Omental fat pad (tissue), 3 donors: ENCODE measurements at regions not wholly inside any gene's neighbourhood (a gene's known extent, or its start where the extent isn't known, plus 50 kb on each side); places are given as distances from the start of the nearest gene placed in this dataset.

ENCODE experiments used
- ATAC-seq: fragments of 150-250 bp; one replicate; pipeline ENCODE4 v1.9.1; 2016; ENCODE audit warnings: mild to moderate bottlenecking, moderate library complexity; ENCODE audit not compliant: low FRiP score
- DNase-seq: peaks from one replicate; pipeline ENCODE4 v3.0.0-alpha.2; 2019; ENCODE audit warnings: low spot score
- CTCF ChIP-seq, 3 donors: fragments of 450-650 bp; IDR thresholded peaks; one replicate each; pipeline ENCODE4 v1.5.1; 2016 to 2017; ENCODE audit warnings: antibody characterized with exemption in 3 of 3, mild to moderate bottlenecking in 3 of 3, moderate library complexity in 2 of 3

- no peak for ATAC-seq
- DNase-seq, result no peak
- TF ChIP-seq CTCF (IDR thresholded peaks at IDR 0.05), result no peak
These were observed 576.2 kb downstream of the TUSC7 start for GRCh38 chr3:117285737-117286136.

- TF ChIP-seq CTCF (IDR thresholded peaks at IDR 0.05), result no peak
- no peak for DNase-seq
- ATAC-seq, result no peak
These were observed 576.9 kb downstream of the TUSC7 start for GRCh38 chr3:117286488-117286887.

- no peak for TF ChIP-seq CTCF (IDR thresholded peaks at IDR 0.05)
- ATAC-seq (no peak), DNase-seq (no peak)
These were observed 578.0 kb downstream of the TUSC7 start for GRCh38 chr3:117287602-117288001.

GRCh38 chr3:117291476-117291875 lies 581.9 kb downstream of the TUSC7 start:
- DNase-seq (no peak), ATAC-seq (no peak)
- TF ChIP-seq CTCF (IDR thresholded peaks at IDR 0.05), result no peak

- ATAC-seq (no peak), DNase-seq (no peak)
- no peak for TF ChIP-seq CTCF (IDR thresholded peaks at IDR 0.05)
These were observed 587.5 kb downstream of the TUSC7 start for GRCh38 chr3:117297065-117297464.

GRCh38 chr3:117297541-117297940 lies 588.0 kb downstream of the TUSC7 start:
- no peak for TF ChIP-seq CTCF (IDR thresholded peaks at IDR 0.05)
- ATAC-seq (no peak), DNase-seq (no peak)

- ATAC-seq (no peak), DNase-seq (no peak)
- TF ChIP-seq CTCF (IDR thresholded peaks at IDR 0.05), result no peak
These were observed 588.7 kb downstream of the TUSC7 start for GRCh38 chr3:117298273-117298672.
